ENCODE measurements at regions not wholly inside any gene's neighbourhood (a gene's known extent, or its start where the extent isn't known, plus 50 kb on each side); places are given as distances from the start of the nearest gene placed in this dataset.

GRCh38 chr2:188811522-188811921, 162.7 kb upstream of the COL3A1 start:
- TF ChIP-seq POLR2A (IDR thresholded peaks at IDR 0.05) (no peak), CTCF (IDR thresholded peaks at IDR 0.05) (no peak)
